ENCODE measurements at regions not wholly inside any gene's neighbourhood (a gene's known extent, or its start where the extent isn't known, plus 50 kb on each side); places are given as distances from the start of the nearest gene placed in this dataset.

GRCh38 chr6:126280287-126280686, 59.6 kb upstream of the CENPW start:
- Histone ChIP-seq H3K4me1 (ENCODE audit: insufficient read depth, low read length) (no peaks in the 10 kb centered on the region), H3K9ac (ENCODE audit: low read length) (no peak overlapping the region), H3K27ac (ENCODE audit: low read length) (no peak overlapping the region), H3K79me2 (ENCODE audit: low read length) (no peaks in the 10 kb centered on the region), H3K4me3 (ENCODE audit: low read length) (no peak overlapping the region), H3K4me2 (ENCODE audit: low read length) (no peak overlapping the region), H3K9me3 (ENCODE audit: low read length) (no peaks in the 10 kb centered on the region), H4K20me1 (ENCODE audit: low read length) (no peaks in the 10 kb centered on the region), H3K27me3 (ENCODE audit: low read length) (no peaks in the 10 kb centered on the region), H3K9me2 (replicated peaks; ENCODE audit: low read length) (no peaks in the 10 kb centered on the region), H3F3A (ENCODE audit: low read length, unreplicated experiment) (no peaks in the 10 kb centered on the region), H3K36me3 (ENCODE audit: low read depth, low read length) (no peaks in the 10 kb centered on the region), H2AFZ (ENCODE audit: low read length) (no peak overlapping the region)
- TF ChIP-seq EZH2 (IDR thresholded peaks at IDR 0.05; ENCODE audit: low read length, unreplicated experiment) (no peak), EZH2phosphoT487 (IDR thresholded peaks at IDR 0.05; ENCODE audit: borderline replicate concordance, low read length) (no peak), CTCF (conservative IDR thresholded peaks at IDR 0.05; ENCODE audit: low read depth, low read length) (no peak)
- intact Hi-C loops (cut with micrococcal nuclease), result no loop called here
- CTCF ChIA-PET, result no interaction called here
- ATAC-seq (no peak), DNase-seq (no peak)
- BruUV-seq (replicated peaks), result no TSS peak
- POLR2A ChIA-PET (ENCODE audit: unreplicated experiment), result no interaction called here

- TF ChIP-seq CTCF (conservative IDR thresholded peaks at IDR 0.05; ENCODE audit: low read depth, low read length) (no peak), EZH2phosphoT487 (IDR thresholded peaks at IDR 0.05; ENCODE audit: borderline replicate concordance, low read length) (no peak), EZH2 (IDR thresholded peaks at IDR 0.05; ENCODE audit: low read length, unreplicated experiment) (no peak)
- no TSS peak for BruUV-seq (replicated peaks)
- no peaks in the 10 kb centered on the region for H3K79me2 ChIP-seq (ENCODE audit: low read length)
- DNase-seq (no peak), ATAC-seq (no peak)
- CTCF ChIA-PET, result no interaction called here
- no peak overlapping the region for H3K9ac ChIP-seq (ENCODE audit: low read length)
- H3F3A ChIP-seq (ENCODE audit: low read length, unreplicated experiment), result no peaks in the 10 kb centered on the region
- intact Hi-C loops (cut with micrococcal nuclease), result no loop called here
- H3K27me3 ChIP-seq (ENCODE audit: low read length), result no peaks in the 10 kb centered on the region
- no peaks in the 10 kb centered on the region for H3K9me2 ChIP-seq (replicated peaks; ENCODE audit: low read length)
- no peak overlapping the region for H3K4me2 ChIP-seq (ENCODE audit: low read length)
- H4K20me1 ChIP-seq (ENCODE audit: low read length), result no peaks in the 10 kb centered on the region
- POLR2A ChIA-PET (ENCODE audit: unreplicated experiment), result no interaction called here
- no peaks in the 10 kb centered on the region for H3K4me1 ChIP-seq (ENCODE audit: insufficient read depth, low read length)
- H3K36me3 ChIP-seq (ENCODE audit: low read depth, low read length), result no peaks in the 10 kb centered on the region
- no peak overlapping the region for H3K4me3 ChIP-seq (ENCODE audit: low read length)
- H3K27ac ChIP-seq (ENCODE audit: low read length), result no peak overlapping the region
- no peak overlapping the region for H2AFZ ChIP-seq (ENCODE audit: low read length)
- no peaks in the 10 kb centered on the region for H3K9me3 ChIP-seq (ENCODE audit: low read length)
Observed at GRCh38 chr6:126285871-126286365, 54.0 kb upstream of the CENPW start.
